ENCODE measurements at regions not wholly inside any gene's neighbourhood (a gene's known extent, or its start where the extent isn't known, plus 50 kb on each side); places are given as distances from the start of the nearest gene placed in this dataset.
"Not testable (repeated sequence)": the region's sequence is repeated elsewhere in the genome, so short reads cannot be mapped to it uniquely, and the experiment has no call there.

DNA sequence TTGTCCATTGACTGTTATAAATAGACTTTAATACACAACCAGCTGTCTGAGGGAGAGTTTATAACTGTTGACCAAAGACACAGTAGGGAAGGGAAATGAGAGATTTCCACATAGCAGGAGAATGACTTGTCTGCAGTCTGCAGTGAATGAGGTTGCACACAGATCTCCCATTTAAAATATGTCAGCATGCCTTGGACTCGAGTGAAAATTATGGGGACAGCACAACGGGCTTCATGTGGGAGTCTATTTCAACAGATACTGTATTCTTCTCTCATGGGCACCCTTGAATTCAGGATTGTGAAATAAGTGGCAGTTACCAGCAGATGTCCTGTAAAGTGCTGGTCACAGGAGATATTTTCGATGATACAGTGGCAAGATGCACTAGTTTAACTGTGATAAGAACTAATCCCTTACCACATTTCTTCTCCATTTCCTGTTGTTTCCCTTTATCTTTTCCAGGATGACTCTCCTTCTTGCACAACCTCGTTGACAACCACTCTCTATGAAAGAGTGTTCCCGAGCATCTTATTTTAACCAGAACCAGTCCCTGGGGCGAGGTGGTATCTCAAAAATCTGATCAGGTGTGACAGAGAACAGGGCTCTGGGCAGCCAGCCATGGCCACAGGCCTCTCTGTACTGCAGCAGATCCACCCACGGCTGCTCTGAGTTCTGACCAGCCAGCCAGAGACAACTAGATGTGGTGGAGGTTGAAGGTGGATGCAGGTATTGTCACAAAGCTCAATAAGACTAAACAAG lies 51.5 kb upstream of the MAP3K1 start:
- no peak for DNase-seq

DNA sequence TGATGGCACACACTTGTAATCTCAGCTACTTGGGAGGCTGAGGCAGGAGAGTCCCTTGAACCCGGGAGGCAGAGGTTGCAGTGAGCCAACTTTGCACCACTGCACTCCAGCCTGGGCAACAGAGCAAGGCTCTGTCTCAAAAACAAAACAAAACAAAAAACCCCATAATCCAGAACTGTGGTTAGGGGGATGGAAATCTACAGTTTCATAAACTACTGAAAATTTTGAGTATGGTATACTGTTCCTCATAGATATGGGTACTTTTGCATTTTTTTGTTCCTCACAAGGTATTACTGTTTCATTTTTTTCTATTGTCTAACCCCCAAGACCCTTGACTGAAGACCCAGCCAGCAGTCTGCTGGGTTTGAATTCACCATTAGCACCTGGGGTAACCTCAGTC lies 52.2 kb upstream of the MAP3K1 start:
- no peak for DNase-seq

GRCh38 chr5:56761151-56761885 lies 54.0 kb upstream of the MAP3K1 start:
- DNase-seq = no peak

DNA sequence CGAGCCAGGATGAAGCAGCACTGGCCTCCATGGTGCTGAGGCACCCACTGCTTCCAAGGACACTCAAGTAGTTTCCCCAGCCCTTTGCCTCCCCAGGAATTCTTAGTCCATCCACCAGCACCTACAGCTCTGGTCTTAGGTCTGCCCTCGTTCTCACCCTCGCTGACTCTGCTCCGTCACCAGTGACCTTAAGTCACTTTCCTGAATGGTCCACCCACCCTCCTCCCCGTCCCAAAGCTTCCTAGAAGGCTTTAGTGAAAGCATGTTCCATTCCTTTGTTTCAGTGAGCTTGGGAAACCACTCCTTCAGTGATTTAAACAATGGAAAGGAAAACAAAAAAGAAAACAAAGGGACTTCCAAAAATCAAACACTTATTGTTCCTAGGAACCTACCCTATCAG lies 54.6 kb upstream of the MAP3K1 start:
- DNase-seq = no peak

GRCh38 chr5:56759521-56760216 lies 55.7 kb upstream of the MAP3K1 start:
- no peak for DNase-seq

- no peak for DNase-seq
These were observed 58.3 kb upstream of the MAP3K1 start for GRCh38 chr5:56757077-56757476.

GRCh38 chr5:56755036-56755555 lies 60.3 kb upstream of the MAP3K1 start:
- no peak for DNase-seq

GRCh38 chr5:56753588-56753987 lies 61.8 kb upstream of the MAP3K1 start:
- DNase-seq = not testable (repeated sequence)

DNA sequence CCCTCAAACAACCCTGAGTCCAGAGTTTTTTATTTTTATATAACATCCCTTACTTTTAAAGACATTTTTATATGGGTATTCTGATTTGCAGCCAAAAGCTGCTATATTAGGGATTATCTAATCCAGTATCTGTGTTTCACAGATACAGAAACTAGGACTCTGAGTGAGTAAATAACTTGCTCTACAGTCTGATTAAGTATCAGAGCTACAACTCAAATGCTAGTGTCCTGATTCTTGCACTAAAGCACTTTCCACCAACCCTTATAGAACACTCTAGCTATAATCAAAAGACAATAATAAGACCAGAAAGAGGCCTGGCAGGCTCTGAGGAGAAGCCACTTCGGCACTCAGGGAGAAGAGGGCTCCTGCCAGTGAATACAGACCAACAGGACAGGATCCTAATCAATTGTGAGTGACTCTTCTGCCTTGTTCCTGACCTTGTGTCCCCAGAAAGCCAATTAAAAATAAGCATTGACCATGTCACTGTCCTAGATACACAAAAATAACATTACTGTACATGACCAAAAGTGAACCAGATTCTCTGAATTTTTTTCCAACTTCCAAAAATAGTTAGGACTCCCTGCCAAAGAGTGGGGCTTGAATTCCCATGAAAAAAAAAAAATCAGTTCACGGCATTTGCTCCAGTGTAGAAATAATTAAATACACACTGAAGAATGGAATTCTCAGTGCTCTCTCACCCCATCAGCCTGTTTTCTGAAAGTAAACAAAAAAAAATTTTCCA lies 63.6 kb upstream of the MAP3K1 start:
- DNase-seq = no peak

GRCh38 chr5:56749842-56750241 lies 65.5 kb upstream of the MAP3K1 start:
- DNase-seq = no peak

DNA sequence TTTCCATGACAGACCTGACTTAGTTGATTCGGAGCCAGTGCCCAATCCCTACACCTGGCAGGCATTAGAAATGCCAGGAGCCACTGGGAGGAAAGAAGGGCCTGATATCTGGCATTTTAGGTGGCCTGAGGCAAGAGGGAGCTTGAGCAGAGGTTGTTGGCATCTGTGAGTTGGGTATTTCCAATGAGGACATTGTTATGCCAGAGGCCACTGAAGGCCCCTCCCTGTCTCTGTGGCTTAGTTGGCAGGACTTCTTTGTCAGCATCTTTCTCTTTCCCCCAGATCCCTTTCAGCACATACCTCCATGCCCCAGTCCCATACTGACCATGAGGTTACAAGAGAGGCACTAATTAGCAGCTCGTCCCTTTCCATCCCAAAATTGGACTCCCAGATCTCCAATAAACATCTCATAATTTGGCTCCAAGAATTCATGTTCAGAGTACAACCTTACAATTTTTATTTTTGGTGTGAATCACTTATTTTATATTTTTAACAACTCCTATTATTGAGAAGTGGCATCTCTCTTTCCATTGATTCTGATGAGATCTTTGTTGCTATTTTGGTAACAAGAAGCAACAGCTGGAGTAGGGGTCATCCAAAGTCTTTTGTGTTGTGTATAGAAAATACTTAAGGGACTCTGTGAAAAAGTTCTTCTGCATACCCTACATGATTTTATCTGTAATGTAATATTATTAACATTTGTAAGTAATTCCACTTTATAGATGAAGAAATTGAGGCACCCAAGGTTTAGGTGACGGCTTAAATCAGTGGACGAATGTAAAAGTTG lies 68.6 kb upstream of the MAP3K1 start:
- DNase-seq = no peak

DNA sequence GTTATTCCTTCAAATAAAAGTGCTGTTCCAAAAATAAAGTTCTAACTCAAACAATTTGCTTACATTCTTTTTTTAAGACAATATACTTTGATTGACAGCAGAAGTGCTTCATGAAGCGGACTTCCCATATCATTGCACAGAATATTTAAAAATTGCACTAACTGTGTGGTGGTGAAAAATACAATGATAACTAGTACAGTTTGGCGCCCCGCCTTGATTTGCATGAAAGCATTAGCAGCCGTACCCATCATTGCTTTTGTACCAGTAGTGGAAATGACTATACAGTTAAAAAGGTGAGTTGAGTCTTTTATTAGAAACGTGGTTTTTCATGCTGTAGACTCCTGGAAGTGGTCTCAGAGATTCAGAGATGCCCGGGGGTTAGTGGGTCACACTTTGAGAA lies 69.5 kb upstream of the MAP3K1 start:
- no peak for DNase-seq

GRCh38 chr5:56740868-56741267 lies 74.5 kb upstream of the MAP3K1 start:
- DNase-seq = no peak

GRCh38 chr5:56739990-56740389 lies 75.4 kb upstream of the MAP3K1 start:
- no peak for DNase-seq

DNA sequence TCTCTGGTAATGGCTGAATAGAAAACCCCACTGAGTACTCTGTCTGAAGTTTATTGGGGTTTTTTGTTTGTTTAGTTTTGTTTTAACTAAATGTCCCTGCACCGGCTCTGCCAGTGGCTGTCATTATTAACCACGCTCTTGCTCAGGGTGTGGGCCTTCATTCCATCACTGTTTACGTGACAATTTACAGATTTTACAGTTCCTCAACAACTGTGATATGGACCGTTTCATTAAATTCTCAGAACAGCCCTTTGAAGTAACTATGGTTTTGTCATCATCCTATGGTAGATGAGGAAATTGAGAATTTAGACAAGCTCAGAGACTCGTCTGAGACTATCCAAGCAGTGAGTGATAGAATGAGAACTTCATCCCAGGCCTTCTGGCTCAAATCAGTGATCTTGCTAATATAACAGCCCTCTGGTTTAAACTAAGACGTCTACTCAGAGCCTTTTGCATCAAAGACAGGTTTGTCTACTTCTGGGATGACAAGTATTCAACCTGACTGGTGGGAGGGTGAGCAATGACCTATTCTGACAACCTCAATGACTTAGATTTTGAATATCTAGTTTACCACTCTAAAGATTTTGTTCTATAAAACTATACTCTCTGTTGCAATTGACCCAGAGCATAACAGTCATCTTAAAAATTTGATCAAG lies 77.3 kb upstream of the MAP3K1 start:
- no peak for DNase-seq

- no peak for DNase-seq
These were observed 78.2 kb upstream of the MAP3K1 start for GRCh38 chr5:56737002-56737621.

GRCh38 chr5:56735849-56736641 lies 79.3 kb upstream of the MAP3K1 start:
- DNase-seq = no peak

DNA sequence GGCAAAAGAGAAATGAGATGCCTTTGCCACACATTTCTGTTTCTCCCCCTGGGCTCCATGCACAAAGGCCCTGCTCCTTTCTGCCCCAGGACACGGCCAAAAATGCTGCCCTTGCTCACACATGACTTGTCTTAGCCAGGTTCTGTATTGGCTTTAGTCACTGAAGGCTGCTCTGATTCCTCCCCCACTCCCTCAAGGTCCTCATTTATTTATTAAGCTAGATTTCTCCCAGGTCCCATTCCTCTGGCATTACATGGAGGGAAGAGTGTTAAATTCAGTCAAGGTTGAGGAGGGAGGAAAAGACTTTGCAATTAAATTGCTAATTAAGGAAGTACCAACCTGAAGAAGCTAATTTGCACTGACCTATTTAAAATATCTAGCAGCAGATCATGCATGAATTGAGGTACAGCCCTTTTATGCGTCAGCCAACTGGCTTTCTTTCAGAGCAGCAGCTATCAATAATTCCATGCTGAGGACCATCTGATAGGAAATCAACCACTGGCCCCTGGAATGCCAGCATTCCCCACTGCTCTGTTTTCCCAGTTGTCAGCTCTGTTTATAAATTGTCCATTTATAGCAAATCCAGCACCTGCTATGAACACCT lies 81.2 kb upstream of the MAP3K1 start:
- DNase-seq = no peak

GRCh38 chr5:56733580-56733979 lies 81.8 kb upstream of the MAP3K1 start:
- DNase-seq = no peak

DNA sequence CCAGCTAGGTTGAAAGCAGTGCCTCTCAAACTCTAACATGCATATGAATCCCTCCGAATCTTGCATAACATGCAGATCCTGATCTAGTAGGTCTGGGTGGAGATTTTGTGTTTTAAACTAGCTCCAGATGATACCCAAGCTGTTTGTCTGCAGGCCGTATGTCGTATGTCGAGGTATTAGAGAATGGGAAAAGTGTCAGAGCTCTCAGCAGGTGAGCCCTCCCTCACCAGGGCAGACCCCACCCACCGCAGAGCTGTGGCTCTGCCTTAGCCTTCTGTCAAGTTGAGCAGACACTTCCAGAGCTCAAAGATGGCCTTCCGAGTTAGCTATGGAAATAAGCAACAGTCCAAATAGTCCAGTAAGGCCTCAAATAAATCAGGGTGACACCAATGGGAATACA lies 83.2 kb upstream of the MAP3K1 start:
- DNase-seq = no peak
